Right ventricle myocardium superior (tissue), 1 donor: ENCODE measurements at regions not wholly inside any gene's neighbourhood (a gene's known extent, or its start where the extent isn't known, plus 50 kb on each side); places are given as distances from the start of the nearest gene placed in this dataset.

Experiments
- ATAC-seq: fragments of 200-7000 bp; cut with Tn5 transposase; one replicate; pipeline ENCODE4 v1.9.1; 2020; ENCODE audit warnings: mild to moderate bottlenecking; ENCODE audit not compliant: poor library complexity
- DNase-seq: peaks from one replicate; pipeline ENCODE4 v3.0.0-alpha.2; 2020
- intact Hi-C: fragments of 100-400 bp; cut with DNase I; formaldehyde crosslinking; loops from one replicate; pipeline ENCODE4 v1.11.2; 2022
- donor health status: DM: no; HTN: yes; CAD: no; lungs with severe emphysema.

DNA sequence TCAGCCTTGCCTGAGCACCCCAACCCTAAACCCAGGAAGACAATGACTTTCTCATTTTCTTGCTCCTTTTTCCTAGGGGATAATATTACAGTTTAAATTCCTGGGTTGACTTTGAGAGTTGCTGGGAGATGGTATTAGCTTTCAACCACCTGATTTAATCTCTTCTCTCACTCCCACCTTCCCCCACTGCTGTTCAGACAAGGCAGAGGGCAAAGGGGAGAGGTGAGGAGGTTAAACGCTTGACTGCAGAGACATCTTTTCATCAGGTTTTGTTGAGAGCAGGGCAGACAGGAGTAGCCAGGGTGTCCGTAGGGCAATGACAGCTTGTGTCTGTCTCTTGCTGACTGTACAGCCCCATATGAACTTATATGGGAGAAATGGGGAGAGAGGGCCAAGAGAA lies 811.2 kb downstream of the MAFB start:
- ATAC-seq, result no peak
- no peak for DNase-seq
- intact Hi-C loops, result no loop called here

DNA sequence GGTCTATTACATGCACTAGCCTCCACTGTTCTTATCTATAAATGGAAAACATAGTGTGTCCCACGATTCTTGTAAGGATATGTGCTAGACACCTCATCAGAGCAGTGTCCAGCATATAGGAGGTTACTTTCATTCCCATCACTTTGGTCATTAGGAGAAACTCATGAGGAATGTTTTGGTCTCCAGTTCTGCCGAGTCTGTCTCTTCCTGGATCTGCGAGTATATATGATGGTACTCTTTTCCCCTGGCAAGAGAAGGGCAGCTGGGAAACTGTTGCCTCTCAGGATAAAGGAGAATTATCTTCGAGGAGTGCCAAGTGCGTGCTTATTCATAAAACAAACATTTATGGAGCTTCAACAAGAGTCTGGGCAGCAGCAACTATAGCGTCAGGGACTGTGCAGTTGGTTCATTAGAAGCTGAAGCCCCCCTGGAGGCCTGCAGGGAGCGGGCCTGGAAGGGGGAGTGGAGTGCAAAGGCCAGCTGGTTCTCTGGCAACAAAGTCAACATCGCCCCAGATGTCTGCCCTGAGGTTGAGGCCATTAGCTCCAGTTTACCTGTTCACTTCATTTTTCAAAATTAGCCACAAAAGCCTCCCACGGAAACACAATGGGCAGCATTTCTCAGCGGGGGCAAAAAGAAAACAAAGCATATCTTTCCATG lies 811.9 kb downstream of the MAFB start:
- ATAC-seq (no peak), DNase-seq (no peak)
- intact Hi-C loops, result no loop called here

DNA sequence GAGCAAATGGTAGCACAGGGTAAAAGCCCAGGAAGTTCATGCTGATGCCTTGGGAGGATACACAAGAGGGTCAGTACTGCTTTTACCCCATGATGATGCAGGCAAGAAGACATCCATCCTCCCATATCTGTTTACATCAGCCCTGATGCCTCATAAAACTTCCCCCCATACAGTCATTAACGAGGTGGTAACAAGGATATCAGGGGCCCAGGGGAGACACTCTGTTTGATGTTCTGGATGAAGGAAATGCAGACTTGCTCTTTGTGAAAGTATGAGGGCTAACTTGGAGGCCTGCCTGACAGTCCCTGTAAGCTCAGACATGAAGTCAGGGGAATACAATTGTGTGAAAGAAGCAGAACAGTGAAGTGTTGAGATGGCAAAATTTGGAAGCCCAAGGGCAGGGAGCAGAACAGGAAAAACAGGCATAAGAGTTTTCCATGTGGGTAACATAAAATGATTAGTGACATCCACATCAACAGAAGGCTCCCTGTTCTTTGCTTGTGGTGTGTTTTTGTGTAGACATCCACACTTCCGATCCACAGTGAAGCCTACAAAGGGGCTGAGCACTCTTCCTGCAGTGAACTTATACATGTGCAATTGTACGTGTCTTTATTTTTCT lies 813.4 kb downstream of the MAFB start:
- DNase-seq, result no peak
- intact Hi-C loops, result no loop called here
- ATAC-seq, result no peak

DNA sequence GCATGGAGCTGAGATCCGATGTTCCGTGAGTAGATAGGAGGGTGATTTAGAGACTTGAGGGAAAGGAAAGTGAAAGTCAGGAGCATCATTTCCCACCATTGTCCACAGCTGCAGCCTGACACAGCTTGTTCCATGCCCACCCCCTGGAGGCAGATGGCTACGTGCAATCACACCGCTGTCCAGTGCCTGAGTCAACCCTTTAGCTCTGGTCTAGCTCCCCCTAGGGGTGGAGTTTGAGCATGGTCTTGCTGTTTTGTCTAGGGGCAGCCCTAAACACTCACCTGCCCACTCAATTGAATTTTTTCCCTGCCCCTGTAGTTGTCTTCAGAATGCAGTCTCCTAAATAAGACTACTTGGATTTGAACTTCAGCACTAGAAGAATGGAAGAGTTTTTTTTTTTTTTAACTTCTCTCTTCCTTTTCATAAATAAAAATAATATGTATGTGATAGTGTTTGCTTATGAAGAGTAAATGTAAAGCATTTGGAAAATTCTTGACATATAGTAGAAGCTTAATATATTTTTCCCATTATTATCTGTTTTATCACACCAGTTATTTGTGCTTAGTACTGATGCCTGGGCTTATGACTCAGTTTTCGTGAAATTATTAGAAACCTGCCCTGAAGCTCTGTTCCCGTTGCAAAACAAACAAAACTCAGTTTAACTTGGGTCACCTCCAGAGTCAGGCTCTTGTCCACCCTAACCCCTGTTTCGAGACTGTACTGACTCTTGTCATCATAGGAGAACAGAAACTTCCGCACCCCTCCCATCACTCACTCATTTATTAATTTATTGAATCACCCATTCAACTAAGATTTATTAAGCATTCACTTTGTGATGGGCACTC lies 814.8 kb downstream of the MAFB start:
- ATAC-seq (peak; percentile 91), DNase-seq (peak; percentile 74)
- intact Hi-C loops, result no loop called here

DNA sequence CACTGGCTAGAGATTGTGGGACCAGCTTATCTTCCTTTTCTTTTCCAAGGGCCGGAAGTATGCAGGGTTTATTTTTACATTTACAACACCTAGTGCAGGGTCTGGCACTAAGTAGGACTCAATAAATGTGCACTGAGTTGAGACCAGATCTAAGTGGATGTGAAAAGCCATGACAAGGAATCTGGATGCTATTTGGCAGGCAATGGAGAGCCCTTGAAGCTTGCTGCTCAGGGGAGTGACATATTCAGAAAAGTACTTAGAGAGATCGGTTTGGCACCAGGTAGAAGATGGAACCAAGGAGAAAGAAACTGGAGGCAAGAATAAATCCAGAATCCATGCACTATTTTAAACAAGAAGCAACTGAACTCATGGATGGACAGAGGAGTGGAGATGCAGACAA lies 815.8 kb downstream of the MAFB start:
- DNase-seq, result no peak
- ATAC-seq, result no peak
- intact Hi-C loops, result no loop called here

DNA sequence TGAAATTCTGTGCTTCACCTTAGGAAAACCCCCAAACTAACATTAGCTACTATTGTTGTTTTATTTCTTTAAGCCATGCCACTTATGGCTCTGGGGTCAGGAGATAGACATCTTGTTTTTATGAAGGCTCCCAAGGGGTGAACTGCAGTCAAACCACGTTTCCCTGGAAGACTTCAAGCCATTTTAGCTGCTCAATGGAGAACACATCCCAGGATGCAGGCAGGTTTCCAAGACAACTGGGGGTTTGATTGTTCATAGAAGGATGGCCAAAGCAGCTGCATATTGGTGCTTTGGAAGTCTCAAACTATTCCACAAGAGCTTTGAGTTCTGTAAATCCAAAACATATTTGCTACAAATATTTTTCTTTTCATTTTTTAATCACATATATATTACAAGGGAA lies 818.0 kb downstream of the MAFB start:
- ATAC-seq (no peak), DNase-seq (no peak)
- intact Hi-C loops, result no loop called here

DNA sequence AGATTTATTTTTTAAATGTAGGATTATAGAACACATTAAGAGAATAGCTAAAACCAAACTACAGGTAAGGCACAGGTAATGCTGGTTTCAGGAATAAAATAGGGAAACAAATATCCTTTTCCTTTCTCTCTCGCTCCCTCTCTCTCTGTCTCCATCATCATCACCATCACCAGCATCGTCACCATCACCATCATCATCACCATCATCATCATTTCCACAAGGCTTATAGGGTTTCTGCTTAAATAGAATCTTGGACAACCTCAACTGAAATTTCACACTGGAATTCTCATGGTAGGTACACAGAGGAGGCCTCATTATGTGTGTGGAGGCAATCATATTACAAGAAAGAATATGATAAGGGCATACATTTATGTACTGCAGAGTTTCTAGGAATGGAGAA lies 823.6 kb downstream of the MAFB start:
- no peak for DNase-seq
- ATAC-seq, result no peak
- intact Hi-C loops, result no loop called here

DNA sequence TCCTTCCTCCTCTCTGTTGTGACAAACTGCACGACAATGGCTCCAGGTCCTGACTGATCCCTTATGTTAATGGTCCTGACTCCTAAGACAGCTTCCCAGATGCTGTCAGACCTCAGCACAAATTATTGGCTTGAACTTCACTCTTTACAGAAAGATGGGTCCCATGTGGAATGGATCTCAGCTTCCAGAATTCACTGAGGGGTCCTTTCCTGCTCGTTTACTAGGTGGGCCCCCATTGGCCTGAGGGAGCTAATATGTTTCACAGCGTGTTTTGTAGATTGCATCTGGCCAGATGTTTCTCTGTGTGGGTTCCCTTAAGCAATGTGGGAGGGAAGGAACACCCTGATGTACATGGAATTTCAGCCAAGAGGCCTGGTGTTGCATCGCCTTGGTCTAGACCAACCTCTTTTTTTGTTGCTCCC lies 826.6 kb downstream of the MAFB start:
- DNase-seq (no peak), ATAC-seq (peak; percentile 77)
- intact Hi-C loops, result no loop called here

DNA sequence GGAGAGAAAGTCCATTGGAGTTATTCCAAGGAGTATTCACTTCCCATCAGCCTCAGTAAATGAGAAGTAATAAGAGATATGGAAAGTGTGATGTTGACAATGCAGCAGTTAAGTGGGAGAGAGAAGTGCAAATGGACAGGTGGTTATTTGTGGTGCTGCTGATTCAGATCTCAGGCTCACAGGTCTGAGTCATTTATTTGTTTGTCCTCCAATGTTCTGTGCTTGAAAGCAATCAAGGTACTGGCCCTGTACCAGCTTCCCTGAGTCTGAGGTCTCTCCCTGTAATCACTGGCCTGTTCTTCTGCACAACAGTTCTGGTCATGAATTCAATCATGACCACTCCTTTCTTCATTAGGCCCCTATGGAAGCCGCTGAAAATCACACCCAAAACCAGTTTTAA lies 827.7 kb downstream of the MAFB start:
- intact Hi-C loops, result no loop called here
- DNase-seq (no peak), ATAC-seq (no peak)

DNA sequence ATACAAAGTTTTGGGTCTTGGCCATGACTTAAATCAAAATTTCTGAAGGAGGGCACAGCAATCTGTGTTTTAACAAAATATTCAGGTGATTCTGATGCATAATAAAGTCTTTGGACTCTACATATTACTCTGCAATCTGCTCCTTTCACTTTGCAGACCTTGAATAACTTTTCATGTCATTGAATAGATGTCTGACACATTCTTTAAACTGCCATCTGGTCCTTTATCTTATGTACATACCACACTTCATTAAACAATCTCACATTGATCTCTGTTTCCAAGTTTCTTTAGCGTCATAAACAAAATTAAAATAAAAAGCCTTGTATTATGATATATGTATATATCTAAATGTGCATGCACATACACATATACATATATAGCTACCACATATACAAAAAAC lies 831.2 kb downstream of the MAFB start:
- ATAC-seq (no peak), DNase-seq (no peak)
- intact Hi-C loops, result no loop called here

DNA sequence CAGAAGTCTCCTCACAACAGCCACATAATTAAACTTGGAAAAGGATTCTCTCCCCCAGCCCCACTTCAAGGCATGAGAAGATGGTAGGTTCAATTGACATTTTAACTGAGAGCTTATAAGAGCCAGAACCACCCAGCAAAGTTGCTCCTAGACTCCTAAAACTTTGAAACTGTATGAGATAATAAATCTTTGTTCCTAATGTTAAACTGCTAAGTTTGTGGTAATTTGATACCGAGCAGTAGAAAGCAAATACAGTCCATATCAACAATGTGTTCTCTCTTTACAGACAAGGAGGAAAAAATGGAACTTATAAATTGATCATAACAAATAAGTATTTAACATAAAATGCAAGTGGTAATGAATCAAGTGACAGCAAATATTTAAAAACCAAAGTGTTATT lies 831.8 kb downstream of the MAFB start:
- intact Hi-C loops, result no loop called here
- DNase-seq (no peak), ATAC-seq (no peak)

DNA sequence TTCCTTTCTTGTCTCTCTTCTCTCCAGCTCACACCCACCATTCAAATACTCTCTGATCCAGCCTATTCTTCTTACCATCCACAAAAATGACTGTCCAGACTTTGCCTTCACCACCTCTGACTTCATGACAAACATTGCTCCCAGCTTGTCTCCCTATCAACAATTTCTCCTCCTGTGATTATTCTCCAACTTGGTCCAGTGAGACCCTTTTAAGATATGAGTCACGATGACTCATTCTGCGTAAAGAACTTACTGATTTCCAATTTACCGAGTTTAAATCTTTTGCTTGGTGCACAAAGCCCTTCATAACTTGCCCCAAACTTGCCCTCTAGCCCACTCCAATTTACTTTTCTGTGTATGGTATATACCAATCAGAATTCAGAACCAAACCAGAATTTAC lies 833.2 kb downstream of the MAFB start:
- intact Hi-C loops, result no loop called here
- ATAC-seq, result no peak
- no peak for DNase-seq

DNA sequence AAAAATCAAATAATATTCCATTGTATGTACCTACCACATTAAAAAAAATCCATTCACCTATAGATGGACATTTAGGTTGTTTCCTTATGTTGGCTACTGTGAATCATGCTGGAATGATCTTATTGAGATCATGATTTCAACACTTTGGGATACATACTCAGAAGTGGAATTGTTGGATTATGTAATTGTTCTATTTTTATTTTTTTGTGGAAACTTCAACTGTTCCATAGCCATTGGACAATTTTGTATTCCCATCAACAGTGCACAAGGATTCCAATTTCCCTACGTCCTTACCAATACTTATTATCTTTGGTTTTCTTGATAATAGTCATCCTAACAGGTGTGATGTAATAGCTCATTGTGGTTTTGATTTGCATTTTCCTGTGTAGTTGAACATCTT lies 834.0 kb downstream of the MAFB start:
- intact Hi-C loops, result no loop called here
- no peak for ATAC-seq
- no peak for DNase-seq

DNA sequence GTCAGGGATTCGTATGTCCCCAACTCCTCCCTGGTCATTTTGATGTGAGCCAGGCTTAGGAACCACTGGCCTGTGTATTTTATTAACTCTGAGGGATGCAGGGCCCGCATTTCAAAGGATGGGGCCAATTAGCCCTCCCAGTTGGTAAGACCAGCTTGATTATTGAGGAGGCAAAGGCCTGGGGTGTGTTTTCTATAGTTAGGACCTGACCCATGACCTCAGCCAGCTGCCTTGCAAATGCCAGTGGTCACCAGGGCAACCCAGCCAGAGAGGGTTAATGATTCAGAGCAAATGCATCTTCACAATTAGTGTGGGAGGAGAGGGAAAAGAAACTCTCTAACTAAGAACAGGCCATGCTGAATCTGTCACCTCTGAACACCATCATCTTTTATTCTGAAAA lies 835.4 kb downstream of the MAFB start:
- DNase-seq, result no peak
- intact Hi-C loops, result no loop called here
- ATAC-seq, result no peak

DNA sequence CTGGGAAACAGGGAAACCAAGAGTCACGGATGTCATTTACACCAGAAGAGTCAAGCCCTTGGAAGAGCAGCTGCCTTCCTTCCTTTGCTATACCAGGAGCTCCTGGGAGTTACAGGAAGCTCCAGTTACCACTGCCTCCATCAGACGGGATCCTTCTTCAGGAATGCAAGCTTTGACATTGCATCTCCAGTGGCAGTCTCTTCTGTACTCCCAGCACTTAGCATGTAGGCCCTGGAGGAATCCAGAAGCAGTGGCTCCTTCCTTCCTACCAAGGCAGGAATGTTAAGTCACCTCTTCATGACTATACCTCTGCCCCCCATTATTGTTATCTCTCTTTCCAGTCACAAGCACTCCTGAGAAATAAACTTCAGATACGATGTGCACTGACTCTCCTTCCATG lies 836.0 kb downstream of the MAFB start:
- intact Hi-C loops, result no loop called here
- ATAC-seq (no peak), DNase-seq (no peak)

DNA sequence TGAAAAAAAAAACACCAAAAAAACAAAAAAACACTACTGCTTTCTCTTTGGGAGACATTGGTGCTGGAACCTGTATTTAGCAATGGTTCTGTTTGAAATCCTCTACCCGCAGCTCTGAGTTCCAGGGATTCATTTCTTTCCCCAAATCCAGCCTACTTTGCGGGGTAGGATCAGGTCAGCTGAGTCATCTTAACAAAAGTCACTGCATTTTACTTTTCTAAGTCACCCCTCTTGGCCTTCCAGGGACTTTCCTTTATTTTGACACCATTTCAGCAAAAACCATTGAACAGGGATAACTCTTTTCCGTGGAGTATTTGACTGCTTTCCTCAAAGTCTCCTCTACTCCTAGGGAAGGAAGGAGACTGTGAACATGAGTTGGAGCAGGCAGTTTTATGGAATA lies 837.6 kb downstream of the MAFB start:
- intact Hi-C loops, result no loop called here
- no peak for DNase-seq

DNA sequence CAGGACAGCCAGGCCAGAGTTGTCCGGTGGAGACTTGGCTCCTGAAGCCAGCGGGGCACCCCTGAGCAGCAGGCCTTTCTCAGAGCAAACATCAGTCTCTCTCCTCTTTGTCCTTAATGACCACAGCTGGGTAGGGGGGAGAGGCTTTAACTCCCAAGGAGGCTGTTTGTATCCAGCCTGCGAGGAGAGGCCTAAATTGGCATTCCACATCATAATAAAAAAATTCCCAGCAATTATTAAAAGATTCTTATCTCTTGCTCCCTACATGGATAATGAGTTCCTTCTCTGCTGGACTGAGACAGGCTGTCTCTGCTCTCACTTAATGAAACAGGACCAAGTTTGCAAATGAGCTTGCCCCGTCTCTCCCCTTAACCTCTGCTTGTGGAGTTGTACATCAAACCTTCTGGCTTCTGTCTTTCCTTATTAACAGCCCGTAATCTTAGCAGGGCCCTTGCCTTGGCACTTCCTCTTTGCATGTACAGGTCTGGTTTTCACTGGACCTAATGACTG lies 838.2 kb downstream of the MAFB start:
- intact Hi-C loops, result no loop called here
- no peak for DNase-seq
- ATAC-seq, result no peak

More for the DNA sequence above, 837.6 kb downstream of the MAFB start:
- ATAC-seq, result no peak

DNA sequence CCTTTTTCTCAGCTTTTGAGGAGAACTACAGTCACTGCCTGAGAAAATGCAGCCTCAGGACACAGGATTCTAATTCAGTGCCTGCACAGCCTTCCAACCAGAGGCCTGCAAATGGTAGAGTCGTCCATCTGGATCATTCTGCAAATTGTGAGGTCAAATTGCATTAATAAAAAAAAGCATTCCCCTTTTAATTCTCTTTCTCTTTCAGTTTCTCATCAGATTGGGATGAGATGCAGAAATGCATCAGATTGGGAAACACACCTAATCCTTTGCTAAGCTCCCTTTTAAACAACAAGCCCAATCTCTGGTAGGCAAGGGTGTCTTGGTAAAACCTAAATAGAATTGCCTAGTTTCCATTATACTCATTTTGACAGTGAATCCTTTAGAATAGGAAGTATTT lies 838.8 kb downstream of the MAFB start:
- intact Hi-C loops, result no loop called here
- ATAC-seq (peak; percentile 7), DNase-seq (no peak)

DNA sequence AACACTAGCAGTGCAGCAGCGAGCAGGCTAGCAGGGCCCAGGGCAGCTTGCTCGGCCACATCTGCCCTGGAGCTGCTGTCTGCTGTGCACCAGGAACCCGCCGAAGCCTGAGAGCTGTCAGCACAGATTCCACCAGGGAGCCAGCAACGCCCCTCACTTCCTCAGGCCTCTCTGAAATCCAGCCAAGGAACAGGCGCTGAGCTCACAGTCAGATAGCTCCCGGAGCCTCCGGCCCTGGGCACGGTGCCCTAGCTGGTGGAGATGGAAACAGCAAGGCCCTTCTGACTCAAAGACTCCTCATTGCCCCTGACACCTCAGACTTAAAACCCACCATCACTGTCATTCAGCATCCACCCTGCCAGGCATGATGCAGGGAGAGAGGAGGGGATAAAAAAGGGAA lies 839.4 kb downstream of the MAFB start:
- intact Hi-C loops, result no loop called here
- peak; percentile 94 for DNase-seq
- ATAC-seq, result peak; percentile 98

DNA sequence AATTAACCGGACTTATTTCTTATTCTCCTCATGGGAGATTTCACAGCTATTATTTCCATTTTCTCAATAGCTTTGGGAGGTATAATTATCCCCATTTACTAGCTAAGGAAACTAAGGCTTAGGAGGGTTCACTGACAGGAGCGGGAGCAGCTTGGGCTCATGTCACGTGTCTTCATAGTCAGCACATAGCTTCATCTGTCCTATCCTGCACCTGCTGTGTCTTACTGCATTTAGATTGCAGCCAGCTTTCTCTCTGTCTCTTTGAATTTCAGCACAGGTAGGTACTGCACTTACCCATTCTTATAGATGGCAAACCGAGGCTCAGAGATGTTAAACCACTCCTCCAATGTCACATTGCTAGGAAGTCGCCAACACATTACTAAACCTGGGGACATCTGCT lies 839.9 kb downstream of the MAFB start:
- ATAC-seq (no peak), DNase-seq (no peak)
- intact Hi-C loops, result no loop called here
